GM13977 (cell line): ENCODE measurements at regions not wholly inside any gene's neighbourhood (a gene's known extent, or its start where the extent isn't known, plus 50 kb on each side); places are given as distances from the start of the nearest gene placed in this dataset.

Experiments
- DNase-seq: peaks from one replicate; pipeline ENCODE4 v3.0.0; 2012; ENCODE audit warnings: low spot score
- in situ Hi-C: fragments of 300-500 bp; cut with MboI; formaldehyde crosslinking; loops from one replicate; pipeline ENCODE4 v1.12.0; 2022; ENCODE audit warnings: low sequenced_read_pairs, low pct_unique_long_range_greater_than_20kb, mixed read lengths, inconsistent platforms; ENCODE audit not compliant: unreplicated experiment
- TF ChIP-seq, protein P1 (sequence below): IDR thresholded peaks from 2 replicates; pipeline ENCODE4 v1.5.1; 2012; ENCODE audit warnings: mild to moderate bottlenecking, control low read depth; ENCODE audit not compliant: insufficient read depth; ENCODE audit errors: extremely low read depth, missing control alignments

DNA sequence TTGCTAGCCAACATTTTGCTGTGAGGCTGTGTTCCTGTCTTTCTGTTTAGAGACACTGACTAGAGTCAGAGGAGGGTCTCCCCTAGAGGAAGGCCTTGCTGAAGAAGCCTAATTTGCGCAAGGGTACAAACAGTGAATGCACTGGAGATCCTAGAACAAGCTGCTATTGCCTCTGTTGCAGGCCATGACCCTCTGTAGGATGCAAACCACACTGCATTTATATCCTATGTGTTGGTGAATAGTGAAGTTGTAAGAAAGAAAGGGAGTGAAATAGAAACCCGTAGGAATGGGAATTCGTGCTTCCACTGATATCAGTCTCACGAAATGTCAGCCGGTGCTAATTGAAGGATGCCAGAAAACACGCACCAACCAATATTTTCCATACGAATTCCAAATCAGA lies 88.2 kb downstream of the GJA1 start:
- DNase-seq = no peak
- TF ChIP-seq, protein P1, sequence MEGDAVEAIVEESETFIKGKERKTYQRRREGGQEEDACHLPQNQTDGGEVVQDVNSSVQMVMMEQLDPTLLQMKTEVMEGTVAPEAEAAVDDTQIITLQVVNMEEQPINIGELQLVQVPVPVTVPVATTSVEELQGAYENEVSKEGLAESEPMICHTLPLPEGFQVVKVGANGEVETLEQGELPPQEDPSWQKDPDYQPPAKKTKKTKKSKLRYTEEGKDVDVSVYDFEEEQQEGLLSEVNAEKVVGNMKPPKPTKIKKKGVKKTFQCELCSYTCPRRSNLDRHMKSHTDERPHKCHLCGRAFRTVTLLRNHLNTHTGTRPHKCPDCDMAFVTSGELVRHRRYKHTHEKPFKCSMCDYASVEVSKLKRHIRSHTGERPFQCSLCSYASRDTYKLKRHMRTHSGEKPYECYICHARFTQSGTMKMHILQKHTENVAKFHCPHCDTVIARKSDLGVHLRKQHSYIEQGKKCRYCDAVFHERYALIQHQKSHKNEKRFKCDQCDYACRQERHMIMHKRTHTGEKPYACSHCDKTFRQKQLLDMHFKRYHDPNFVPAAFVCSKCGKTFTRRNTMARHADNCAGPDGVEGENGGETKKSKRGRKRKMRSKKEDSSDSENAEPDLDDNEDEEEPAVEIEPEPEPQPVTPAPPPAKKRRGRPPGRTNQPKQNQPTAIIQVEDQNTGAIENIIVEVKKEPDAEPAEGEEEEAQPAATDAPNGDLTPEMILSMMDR = no peak
- in situ Hi-C loops = no loop called here

DNA sequence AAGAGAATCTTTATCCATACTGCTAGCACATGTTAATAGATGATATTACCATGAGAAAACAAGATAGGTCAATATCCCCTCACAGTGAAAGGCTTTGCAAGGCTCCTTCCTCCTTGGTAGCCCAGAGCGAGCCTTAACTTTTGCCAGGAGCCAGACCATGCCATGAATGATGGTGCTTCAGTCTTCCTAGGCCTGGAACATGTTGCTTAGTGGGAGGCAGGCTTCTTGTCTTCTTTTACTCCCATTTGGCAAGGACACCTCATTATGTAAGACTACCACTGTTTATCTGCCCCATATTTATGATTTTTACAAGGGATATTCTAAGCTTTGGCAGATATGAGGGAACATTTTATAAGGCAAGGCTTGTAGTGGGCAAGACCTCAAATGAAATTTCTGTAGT lies 90.8 kb downstream of the GJA1 start:
- TF ChIP-seq, protein P1 = no peak
- in situ Hi-C loops = no loop called here
- DNase-seq = no peak

DNA sequence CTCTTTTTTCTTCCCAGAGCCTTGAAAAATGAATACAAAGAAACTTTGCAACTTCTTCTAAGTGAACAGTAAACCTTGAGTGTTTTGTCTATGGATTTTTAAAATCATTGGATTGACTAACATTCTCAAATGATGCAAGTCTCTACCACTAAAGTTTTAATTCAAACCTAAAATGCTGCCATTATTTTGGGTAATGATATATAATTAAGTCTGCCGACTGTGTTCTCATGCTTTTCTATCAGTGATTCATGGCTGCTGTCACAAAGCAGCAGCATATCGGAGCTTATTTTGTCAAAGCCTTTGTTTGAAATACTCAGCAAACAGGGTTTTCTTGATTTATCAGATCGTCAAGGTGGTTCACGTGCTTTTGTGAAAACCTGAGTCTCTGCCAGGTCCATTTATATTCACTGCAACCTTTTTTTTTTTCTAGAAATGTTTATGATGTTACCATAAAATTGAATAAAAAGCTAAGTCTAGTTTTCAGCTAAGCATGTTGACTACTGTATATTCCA lies 96.3 kb downstream of the GJA1 start:
- TF ChIP-seq, protein P1 = no peak
- in situ Hi-C loops = no loop called here
- no peak for DNase-seq

DNA sequence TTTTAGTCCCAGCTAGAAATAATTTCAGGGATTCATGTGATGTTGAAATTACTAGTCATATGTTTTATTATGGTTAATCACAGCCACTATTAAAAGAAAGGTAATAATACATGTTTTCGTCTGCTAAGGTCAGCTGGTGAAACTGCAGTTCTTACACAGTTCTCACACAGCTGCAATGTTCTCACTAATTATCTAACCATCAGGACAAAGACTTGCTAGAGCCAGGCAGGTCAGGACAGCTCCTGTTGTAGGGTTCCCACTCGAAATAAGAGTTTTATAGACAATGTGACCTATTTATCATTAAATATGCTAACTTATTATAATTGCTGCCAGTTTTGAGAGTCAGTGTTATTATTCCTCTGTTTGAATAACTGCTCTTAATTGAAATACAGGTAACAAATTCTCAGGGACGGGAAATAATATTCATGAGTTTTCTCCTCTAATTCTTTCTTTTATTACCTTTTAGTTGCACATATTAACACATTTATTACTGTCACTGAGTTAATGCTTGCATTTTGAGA lies 97.9 kb downstream of the GJA1 start:
- TF ChIP-seq, protein P1 = no peak
- in situ Hi-C loops = no loop called here
- DNase-seq = no peak

DNA sequence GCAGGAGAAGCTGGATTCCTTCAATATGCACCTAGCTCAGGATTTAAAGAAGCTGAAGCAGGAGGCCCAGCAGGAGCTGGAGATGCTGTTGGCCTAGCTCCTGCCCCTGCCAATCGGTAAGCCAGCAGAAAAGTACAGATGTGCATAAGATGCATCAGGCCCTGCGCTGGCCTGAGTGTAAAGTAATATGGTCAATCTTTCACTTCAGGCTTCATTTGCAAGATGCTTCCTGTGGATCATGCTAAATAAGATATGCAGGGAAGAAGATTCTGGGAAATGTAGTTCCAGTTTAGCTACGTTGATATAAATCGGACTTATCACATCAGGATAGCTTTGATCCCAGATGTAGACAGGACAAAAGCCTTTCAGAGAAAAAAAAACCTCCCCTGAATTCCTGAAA lies 100.3 kb downstream of the GJA1 start:
- TF ChIP-seq, protein P1 = no peak
- in situ Hi-C loops = no loop called here
- no peak for DNase-seq

DNA sequence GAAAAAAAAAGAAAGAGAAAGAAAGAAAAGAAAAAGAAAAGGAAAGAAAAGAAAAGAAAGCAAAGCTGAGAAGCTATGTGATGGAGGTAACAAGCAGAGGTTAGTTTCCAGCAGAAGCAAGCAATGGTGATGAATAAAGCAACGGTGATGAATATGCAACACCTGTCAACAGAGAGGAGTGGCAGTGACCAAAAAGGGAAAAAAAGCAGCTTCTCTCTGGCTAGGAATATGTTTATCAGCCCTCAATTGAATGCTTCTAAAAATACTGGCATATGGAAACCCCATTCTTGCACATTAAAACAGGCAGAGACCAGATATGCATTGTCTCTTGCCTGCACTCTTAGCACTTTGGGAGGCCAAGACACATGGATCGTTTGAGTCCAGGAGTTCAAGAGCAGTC lies 100.9 kb downstream of the GJA1 start:
- DNase-seq = no peak
- in situ Hi-C loops = no loop called here
- TF ChIP-seq, protein P1 = no peak
